AG08396 (cell line): ENCODE measurements at regions not wholly inside any gene's neighbourhood (a gene's known extent, or its start where the extent isn't known, plus 50 kb on each side); places are given as distances from the start of the nearest gene placed in this dataset.
"Not testable (repeated sequence)": the region's sequence is repeated elsewhere in the genome, so short reads cannot be mapped to it uniquely, and the experiment has no call there.

ENCODE experiments used
- DNase-seq: peaks from one replicate; pipeline ENCODE4 v3.0.0; 2012; ENCODE audit warnings: low spot score, mixed read lengths

GRCh38 chr7:27412164-27412563, 169.6 kb downstream of the EVX1 start:
- no peak for DNase-seq

- no peak for DNase-seq
Measured at GRCh38 chr7:27418541-27418940, 175.9 kb downstream of the EVX1 start.

DNA sequence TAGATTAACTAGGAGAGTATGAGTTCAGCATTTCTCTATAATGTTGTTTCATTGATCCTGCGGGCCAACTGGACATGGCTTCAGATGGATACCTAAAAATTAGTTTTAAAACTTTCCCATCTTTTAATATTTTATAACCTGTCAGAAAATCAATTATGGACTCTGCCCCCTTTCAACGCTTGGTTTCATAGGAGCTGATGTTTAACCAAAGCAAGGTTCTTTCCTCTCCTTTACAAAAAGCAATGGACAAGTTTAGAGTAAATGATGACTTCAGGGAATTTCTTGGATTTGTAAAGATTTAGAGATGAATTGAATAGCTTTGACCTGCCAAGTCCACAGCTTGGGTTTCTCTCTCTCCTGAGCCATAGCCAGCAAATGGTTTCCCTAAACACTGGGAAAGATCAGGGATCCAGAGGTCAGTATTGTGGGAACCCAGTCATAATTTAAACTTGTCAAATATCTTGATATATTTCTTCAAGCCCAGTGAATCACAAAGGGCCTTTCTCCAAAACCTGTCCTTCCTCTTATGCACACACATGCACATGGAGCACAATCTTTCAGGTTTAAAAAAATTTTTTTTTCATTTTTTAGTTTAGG, 177.1 kb downstream of the EVX1 start:
- no peak for DNase-seq

DNA sequence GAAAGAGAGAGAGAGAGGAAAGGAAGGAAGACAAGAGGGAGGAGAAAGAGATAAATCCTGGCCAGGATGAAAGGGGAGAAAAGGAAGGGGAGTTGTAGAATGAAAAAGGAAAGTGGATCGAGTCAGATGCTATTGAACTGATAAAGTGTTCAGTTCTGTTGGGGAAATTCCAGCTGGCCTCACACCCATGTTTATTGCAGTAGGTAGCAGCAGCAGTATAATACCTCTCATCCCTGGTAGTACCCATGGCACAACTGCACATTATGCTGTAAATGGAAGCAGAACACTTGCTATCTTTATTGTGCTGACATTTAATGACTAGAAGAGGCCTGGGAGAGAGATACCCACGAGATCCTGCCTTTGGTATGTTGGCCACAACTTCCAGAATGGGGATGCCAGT, 178.1 kb downstream of the EVX1 start:
- no peak for DNase-seq

- DNase-seq = no peak
Measured at GRCh38 chr7:27423290-27423689, 180.7 kb downstream of the EVX1 start.

DNA sequence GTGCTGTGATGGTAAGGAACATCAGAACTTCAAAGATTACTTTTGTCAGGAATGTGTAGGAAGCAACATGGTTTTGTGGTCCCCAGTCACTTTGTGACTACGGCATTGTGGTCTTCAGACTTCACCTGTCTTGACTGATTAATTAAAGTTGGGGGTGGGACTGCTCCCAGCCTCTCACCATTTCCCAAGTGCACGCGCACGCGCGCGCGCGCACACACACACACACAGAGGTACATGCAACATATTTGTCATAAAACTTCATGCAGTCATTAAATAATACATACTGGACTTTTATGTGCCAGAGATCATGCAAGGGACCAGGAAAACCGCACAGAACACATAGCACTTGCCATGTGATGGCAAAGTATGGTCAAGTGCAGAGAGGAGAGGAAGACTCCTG, 181.2 kb downstream of the EVX1 start:
- no peak for DNase-seq

DNA sequence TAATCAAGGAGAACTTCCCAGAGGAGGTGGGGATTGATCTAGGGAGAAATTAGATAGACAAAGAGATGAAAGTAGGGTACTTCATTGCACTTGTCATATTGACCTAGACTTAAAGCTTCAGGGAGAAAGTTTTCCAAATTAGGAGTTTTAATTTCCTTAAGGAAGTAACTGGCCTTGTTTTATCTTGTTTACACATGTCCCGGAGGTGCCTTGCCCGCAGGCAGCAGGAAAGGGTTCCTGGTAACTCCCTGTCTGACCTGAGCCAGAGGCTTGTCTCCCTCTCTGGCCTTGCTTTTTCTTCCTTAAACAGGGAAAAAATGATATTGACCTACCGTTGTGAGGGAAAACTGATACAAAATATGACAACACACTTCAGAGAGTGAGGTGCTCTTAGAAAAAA, 181.6 kb downstream of the EVX1 start:
- no peak for DNase-seq

DNA sequence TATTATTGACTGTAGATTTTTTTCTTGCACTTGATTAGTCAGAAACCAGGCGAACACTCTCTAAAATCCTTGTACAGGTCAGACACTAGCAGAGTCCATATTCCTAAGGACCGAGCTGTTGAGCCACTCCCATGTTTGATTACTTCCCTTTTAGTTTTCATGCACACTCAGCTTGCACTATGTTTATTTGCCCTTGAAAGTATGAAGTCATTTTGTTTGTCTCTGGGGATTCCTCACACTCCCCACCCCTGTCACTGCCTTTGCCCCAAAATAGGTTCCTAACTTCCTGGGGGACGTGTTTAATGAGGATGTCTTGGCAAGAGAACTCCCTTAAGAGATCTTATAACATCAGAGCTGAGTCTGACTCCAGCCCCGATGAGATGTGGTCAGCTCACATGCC, 182.1 kb downstream of the EVX1 start:
- DNase-seq = no peak

DNA sequence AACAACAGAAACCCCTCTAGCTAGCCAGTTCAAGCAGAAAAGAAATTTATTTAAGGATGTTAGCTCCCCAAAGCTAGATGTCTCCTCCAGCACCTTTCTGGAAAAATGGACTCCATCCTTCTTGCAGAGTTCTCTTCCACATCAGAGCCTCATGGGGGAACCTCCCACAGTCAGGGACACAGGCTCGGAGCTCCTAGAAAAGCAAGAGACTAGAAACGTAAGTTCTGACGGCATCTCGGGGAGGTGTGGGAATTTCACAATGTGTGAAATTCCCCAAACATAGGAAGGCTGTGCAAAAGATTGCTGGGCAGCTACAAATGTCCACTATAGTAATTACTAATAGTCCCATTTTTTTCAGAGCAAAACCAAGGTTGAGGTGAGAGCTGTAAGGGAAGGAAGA, 184.8 kb downstream of the EVX1 start:
- no peak for DNase-seq

- no peak for DNase-seq
Measured at GRCh38 chr7:27430105-27430504, 187.5 kb downstream of the EVX1 start.

DNA sequence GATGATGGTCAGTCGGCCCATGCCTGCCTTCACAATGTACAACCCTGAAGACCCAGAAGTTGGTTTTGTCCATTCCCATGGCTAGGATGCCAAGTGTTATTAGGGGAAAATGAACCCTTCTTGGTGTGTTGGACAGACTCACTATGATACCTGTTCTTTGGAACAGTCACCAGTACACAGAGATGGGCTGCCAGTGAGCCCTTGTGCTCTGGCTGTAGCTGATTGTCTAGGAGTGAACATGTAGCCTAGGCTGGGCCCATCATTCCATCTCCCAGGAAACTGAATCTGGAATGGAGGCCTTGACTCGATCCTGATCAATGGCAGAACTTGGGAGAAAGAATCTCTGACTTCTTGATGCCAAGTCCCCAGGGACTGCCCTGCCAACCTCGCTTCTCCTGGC, 188.9 kb downstream of the EVX1 start:
- DNase-seq = no peak

GRCh38 chr7:27433581-27433980, 191.0 kb downstream of the EVX1 start:
- DNase-seq = no peak

DNA sequence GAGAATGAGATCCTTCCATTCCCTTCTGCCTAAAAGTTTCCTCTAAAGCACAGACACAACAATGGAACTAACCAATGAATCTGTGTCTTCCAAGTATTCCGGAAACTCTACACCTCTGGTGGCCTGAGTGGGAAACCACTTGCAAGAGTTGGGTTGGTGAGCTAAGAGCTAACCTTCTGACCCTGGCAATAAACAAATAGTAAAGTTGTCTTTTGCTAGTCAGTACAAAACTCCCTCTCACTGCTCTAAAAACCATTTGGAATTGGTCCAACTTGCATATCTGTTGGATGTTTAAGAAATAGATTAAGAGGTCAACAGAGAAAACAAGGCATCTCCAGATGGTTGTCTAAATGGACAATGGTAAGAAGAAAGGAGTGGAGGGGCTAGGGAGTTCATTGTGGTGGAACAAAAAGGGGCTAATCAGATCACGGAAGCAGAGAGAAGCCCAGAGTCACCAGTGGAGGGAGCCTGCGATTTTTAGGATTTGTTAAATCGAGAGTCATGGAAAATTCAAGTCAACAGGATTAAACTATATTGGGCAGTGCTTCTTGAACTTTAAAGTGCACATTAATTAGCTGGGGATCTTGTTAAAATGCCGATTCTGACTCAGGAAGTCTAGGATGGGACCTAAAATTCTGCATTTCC, 192.3 kb downstream of the EVX1 start:
- DNase-seq = no peak

GRCh38 chr7:27435461-27435860, 192.9 kb downstream of the EVX1 start:
- DNase-seq = peak; percentile 27

DNA sequence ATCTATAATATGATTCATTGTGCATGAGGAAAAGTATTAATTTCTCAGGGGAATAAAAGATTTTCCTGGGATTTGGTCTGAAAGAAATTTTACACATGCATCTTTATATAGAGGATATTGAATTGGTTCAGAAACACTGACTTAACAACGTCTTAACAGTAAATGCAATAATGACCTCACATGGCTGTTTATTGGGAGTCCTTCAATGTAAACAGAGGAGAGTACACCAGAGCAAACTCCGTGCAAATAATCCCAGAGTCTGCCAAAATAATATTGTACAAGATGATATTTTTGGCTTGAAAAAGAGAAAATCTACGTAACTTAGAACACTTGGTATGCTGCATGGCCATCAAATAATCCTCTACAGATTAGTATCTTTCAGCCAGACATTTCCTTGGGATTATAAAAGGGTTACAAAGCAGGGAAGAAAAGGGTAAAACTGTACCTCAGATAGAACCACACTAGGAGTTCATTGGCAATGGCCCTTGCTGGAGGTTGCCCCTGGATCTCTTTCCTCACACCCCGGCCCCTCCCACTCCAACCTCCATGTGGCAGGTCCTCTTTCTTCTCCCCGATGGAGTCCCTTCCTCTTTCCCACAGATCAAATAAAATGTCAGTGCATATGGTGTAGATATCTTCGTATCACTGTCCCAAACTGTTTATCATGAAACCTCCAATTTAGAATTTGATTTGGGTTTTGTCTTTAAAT, 196.4 kb downstream of the EVX1 start:
- no peak for DNase-seq

- DNase-seq = no peak
Measured at GRCh38 chr7:27442455-27442854, 199.9 kb downstream of the EVX1 start.

DNA sequence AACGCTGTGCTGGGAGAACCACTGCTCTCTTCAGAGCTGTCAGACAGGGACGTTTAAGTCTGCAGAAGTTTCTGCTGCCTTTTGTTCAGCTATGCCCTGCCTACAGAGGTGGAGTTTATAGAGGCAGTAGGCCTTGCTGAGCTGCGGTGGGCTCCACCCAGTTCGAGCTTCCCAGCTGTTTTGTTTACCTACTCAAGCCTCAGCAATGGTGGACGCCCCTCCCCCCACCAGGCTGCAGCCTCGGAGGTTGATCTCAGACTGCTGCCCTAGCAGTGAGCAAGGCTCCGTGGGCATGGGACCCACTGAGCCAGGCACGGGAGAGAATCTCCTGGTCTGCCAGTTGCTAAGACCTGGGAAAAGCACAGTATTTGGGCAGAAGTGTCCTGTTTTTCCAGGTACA, 206.4 kb downstream of the EVX1 start:
- not testable (repeated sequence) for DNase-seq

DNA sequence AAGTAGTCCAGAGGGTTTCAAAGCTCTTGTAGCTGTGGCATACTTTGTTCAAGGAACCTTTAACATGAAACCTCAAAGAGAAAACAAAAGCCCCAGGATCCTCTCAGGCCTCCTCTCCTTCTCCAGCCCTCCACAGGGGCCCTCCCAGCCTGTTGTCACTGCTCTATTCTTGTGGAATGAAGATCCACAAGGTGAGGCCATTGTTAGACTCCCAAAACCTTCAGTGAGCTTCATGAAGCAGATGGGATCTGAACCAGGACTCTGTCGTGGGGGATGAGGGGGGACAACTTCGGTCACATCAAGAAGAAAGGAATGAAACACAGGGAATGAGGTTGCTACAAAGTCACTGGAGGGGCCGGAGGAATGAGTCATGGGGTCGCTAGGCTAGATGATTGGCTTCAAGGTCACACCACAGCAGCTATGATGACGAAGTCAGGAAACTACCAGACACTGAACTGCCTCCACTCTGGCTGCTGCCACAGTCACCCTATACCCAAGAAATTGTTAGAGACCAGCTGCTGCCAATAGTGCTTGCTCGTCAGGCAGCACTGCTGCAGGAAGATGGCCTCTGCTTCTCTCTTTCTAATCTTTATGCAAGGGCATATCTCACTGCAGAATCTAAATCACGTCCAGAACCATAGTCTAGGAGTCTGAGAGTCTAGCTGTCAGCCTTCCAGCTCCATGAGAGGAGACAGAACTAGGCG, 208.8 kb downstream of the HIBADH start:
- peak; percentile 64 for DNase-seq

- DNase-seq = not testable (repeated sequence)
Measured at GRCh38 chr7:27457120-27457519, 205.6 kb downstream of the HIBADH start.

GRCh38 chr7:27457603-27458565, 204.8 kb downstream of the HIBADH start:
- not testable (repeated sequence) for DNase-seq

DNA sequence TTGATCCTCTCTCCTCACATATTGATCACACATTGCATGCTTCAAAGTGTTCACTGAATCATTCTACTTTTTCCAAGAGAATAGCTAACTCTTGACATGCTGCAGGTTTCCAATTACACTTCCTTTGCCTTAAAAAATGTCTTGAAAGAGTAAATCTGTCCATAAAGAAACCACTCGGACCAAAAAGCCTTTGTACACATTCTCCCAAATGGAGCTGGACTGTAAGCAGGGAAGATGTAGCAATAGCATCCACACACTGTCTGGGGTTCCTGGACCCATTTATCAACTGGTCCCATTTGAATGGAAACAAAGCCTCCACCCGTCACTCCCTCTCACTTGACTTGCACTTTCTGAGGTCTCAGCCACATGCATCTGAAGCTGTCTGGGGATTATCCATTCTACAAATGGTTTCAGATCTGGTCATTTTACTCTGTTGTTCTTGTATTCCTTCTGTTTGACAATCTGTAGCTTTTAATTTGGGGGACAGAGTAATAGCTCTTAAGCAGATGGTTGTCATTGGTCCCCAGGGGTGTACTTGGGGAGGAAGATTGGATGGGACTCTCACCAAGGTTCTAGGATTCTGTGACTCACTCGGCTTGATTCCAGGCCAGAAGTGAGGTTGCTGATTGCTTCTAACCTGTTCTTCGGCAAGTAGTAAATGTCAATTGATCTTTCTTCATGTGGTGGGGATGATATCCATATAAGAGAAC, 203.5 kb downstream of the HIBADH start:
- DNase-seq = no peak
